ENCODE measurements at regions not wholly inside any gene's neighbourhood (a gene's known extent, or its start where the extent isn't known, plus 50 kb on each side); places are given as distances from the start of the nearest gene placed in this dataset.

GRCh38 chr11:42271306-42271705, 811.9 kb upstream of the LRRC4C start:
- Histone ChIP-seq H3K4me3 (no peak overlapping the region), H3K9me3 (peaks cover 0 to 7% (median 0%) of the 10 kb centered on the region in 3 donors), H3K36me3 (no peaks in the 10 kb centered on the region), H3K27me3 (no peaks in the 10 kb centered on the region), H3K4me1 (no peaks in the 10 kb centered on the region), H3K27ac (no peak overlapping the region)
- in situ Hi-C loops (cut with MboI; ENCODE audit: low sequenced_read_pairs in 4 of 4): no loop called here
- DNase-seq: no peak
- TF ChIP-seq POLR2A (IDR thresholded peaks at IDR 0.05) (no peak), CTCF (IDR thresholded peaks at IDR 0.05 in 4 of 5, conservative IDR thresholded peaks at IDR 0.05 in 1 of 5) (no peak)
- ATAC-seq: no peak
- intact Hi-C loops (cut with DNase I; ENCODE audit: low total_unique reads): no loop called here

GRCh38 chr11:42273977-42274376, 814.5 kb upstream of the LRRC4C start:
- H3K27me3 ChIP-seq: no peaks in the 10 kb centered on the region
- H3K36me3 ChIP-seq: no peaks in the 10 kb centered on the region
- TF ChIP-seq CTCF (IDR thresholded peaks at IDR 0.05 in 4 of 5, conservative IDR thresholded peaks at IDR 0.05 in 1 of 5) (no peak), POLR2A (IDR thresholded peaks at IDR 0.05) (no peak)
- in situ Hi-C loops (cut with MboI; ENCODE audit: low sequenced_read_pairs in 4 of 4) (no loop called here), intact Hi-C loops (cut with DNase I; ENCODE audit: low total_unique reads) (no loop called here)
- H3K9me3 ChIP-seq: peaks cover 0 to 7% (median 0%) of the 10 kb centered on the region in 3 donors
- H3K27ac ChIP-seq: no peak overlapping the region
- DNase-seq (no peak), ATAC-seq (no peak)
- no peak overlapping the region for H3K4me3 ChIP-seq
- H3K4me1 ChIP-seq: no peaks in the 10 kb centered on the region

- Histone ChIP-seq H3K27me3 (no peaks in the 10 kb centered on the region), H3K9me3 (no peaks in the 10 kb centered on the region), H3K27ac (no peak overlapping the region), H3K4me1 (no peaks in the 10 kb centered on the region), H3K36me3 (no peaks in the 10 kb centered on the region), H3K4me3 (no peak overlapping the region)
- no peak for DNase-seq
- TF ChIP-seq CTCF (IDR thresholded peaks at IDR 0.05 in 4 of 5, conservative IDR thresholded peaks at IDR 0.05 in 1 of 5) (no peak), POLR2A (IDR thresholded peaks at IDR 0.05) (no peak)
- no peak for ATAC-seq
- intact Hi-C loops (cut with DNase I; ENCODE audit: low total_unique reads) (no loop called here), in situ Hi-C loops (cut with MboI; ENCODE audit: low sequenced_read_pairs in 4 of 4) (no loop called here)
These were observed 837.5 kb upstream of the LRRC4C start for GRCh38 chr11:42296910-42297309.

GRCh38 chr11:42299780-42300179, 840.3 kb upstream of the LRRC4C start:
- TF ChIP-seq POLR2A (IDR thresholded peaks at IDR 0.05) (no peak), CTCF (IDR thresholded peaks at IDR 0.05 in 4 of 5, conservative IDR thresholded peaks at IDR 0.05 in 1 of 5) (no peak)
- ATAC-seq: no peak
- in situ Hi-C loops (cut with MboI; ENCODE audit: low sequenced_read_pairs in 4 of 4) (no loop called here), intact Hi-C loops (cut with DNase I; ENCODE audit: low total_unique reads) (no loop called here)
- Histone ChIP-seq H3K27me3 (no peaks in the 10 kb centered on the region), H3K36me3 (no peaks in the 10 kb centered on the region), H3K27ac (no peak overlapping the region), H3K9me3 (no peaks in the 10 kb centered on the region), H3K4me1 (no peaks in the 10 kb centered on the region), H3K4me3 (no peak overlapping the region)
- DNase-seq: no peak

GRCh38 chr11:42301777-42302176, 842.3 kb upstream of the LRRC4C start:
- DNase-seq: no peak
- Histone ChIP-seq H3K36me3 (no peaks in the 10 kb centered on the region), H3K9me3 (no peaks in the 10 kb centered on the region), H3K27me3 (no peaks in the 10 kb centered on the region), H3K4me1 (no peaks in the 10 kb centered on the region), H3K27ac (no peak overlapping the region), H3K4me3 (no peak overlapping the region)
- in situ Hi-C loops (cut with MboI; ENCODE audit: low sequenced_read_pairs in 4 of 4): no loop called here
- TF ChIP-seq CTCF (IDR thresholded peaks at IDR 0.05 in 4 of 5, conservative IDR thresholded peaks at IDR 0.05 in 1 of 5): no peak
- no peak for TF ChIP-seq POLR2A (IDR thresholded peaks at IDR 0.05)
- intact Hi-C loops (cut with DNase I; ENCODE audit: low total_unique reads): no loop called here
- ATAC-seq: no peak
